Heart left ventricle (tissue), 13 donors: ENCODE measurements at regions not wholly inside any gene's neighbourhood (a gene's known extent, or its start where the extent isn't known, plus 50 kb on each side); places are given as distances from the start of the nearest gene placed in this dataset.
"Not testable (repeated sequence)": the region's sequence is repeated elsewhere in the genome, so short reads cannot be mapped to it uniquely, and the experiment has no call there.

Experiments used
- POLR2A ChIP-seq, 2 donors: fragments of 450-650 bp; IDR thresholded peaks; one replicate each; pipeline ENCODE4 v1.6.1; 2017; ENCODE audit warnings: antibody characterized with exemption in 2 of 2, mild to moderate bottlenecking in 2 of 2, moderate library complexity in 2 of 2
- TF ChIP-seq, protein P1 (sequence below), 12 donors: fragments of 200-600 bp; sonication (generic) in 4 of 12; IDR thresholded peaks; one replicate each; pipeline versions ENCODE4 v1.5.0 to v1.8.0; 2018 to 2022; ENCODE audit warnings: antibody characterized with exemption in 12 of 12, mild to moderate bottlenecking in 5 of 12
- donor health status: ischemic (EF 13 %, LVEDD 7.1; RV severe dilation, severe dysfunction).
- donor health status: DM: no; HTN: yes; CAD: no.
- donor health status: DM: no; HTN: no; CAD: no.
- donor health status: ischemic (EF 25% LVEDD 6.9; RV normal size, moderate dysfunction).
- donor health status: ischemic (EF 25% LVEDD 5.7; RV mildly dilated, moderate dysfunction).
- donor health status: ischemic (EF 35%, LVEDD 5.7; RV mildly dilated, moderate dysfunction).
- donor health status: nonischemic (EF 11% LVEDD 7.7; RV severe dilation, severe dysfunction).
- donor health status: DM: yes; HTN: yes; CAD: no.
- donor health status: PGD.
- donor health status: ischemic (EF 29% LVEDD 5.4; RV normal size, mild dysfunction).
- donor health status: nonischemic (EF 23%, LVEDD 6.1; RV moderate dilation, normal function).

DNA sequence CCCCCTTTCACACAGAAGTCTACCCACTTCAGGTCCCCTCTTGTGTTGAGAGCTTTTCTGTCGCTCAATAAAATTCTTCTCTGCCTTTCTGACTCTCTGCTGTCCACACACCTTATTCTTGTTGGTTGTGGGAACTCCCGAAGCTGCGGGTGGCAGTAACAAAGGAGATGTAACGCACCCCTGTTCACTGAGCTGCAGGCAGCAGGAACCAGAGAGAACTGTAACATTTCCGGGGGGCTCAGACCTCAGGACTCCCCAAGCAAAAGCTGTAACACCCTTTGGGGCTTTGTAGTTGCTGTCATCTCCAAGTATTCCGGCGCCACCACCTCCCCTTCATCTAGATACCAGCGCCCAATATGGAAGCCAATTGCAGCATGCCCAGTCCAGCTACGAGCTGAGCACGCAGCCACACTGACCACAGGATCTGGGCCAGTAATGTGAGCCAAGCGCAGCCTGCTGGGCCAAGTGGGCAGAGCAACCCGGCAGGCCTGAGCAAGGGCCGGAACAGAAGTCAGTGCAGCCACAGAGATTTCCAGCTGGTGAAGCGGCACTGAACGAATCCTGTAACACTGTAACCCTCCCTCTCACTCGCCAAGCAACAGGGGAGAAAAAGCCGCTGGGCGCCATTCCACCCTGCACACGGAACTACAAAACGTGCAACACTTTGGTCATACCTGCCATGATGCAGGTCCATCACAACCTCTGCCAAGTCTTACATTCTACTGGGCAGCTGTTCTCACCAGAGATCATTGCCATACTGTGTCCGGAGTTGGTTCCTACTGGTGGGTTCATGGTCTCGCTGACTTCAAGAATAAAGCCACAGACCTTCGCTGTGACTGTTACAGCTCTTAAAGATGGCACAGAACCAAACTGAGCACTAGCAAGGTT, 194.3 kb downstream of the SPATA31A6 start:
- TF ChIP-seq, protein P1, sequence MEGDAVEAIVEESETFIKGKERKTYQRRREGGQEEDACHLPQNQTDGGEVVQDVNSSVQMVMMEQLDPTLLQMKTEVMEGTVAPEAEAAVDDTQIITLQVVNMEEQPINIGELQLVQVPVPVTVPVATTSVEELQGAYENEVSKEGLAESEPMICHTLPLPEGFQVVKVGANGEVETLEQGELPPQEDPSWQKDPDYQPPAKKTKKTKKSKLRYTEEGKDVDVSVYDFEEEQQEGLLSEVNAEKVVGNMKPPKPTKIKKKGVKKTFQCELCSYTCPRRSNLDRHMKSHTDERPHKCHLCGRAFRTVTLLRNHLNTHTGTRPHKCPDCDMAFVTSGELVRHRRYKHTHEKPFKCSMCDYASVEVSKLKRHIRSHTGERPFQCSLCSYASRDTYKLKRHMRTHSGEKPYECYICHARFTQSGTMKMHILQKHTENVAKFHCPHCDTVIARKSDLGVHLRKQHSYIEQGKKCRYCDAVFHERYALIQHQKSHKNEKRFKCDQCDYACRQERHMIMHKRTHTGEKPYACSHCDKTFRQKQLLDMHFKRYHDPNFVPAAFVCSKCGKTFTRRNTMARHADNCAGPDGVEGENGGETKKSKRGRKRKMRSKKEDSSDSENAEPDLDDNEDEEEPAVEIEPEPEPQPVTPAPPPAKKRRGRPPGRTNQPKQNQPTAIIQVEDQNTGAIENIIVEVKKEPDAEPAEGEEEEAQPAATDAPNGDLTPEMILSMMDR (IDR thresholded peaks at IDR 0.05), result not testable (repeated sequence)
- not testable (repeated sequence) for TF ChIP-seq POLR2A (IDR thresholded peaks at IDR 0.05)
